Left lung (tissue), 4 donors: ENCODE measurements at regions not wholly inside any gene's neighbourhood (a gene's known extent, or its start where the extent isn't known, plus 50 kb on each side); places are given as distances from the start of the nearest gene placed in this dataset.
"Not testable (repeated sequence)": the region's sequence is repeated elsewhere in the genome, so short reads cannot be mapped to it uniquely, and the experiment has no call there.

ENCODE experiments used
- ATAC-seq: fragments of 200-7000 bp; cut with Tn5 transposase; one replicate; pipeline ENCODE4 v1.9.1; 2020; ENCODE audit warnings: moderate library complexity
- DNase-seq, 4 donors: peaks; one replicate each; pipeline ENCODE4 v3.0.0-alpha.2; 2013 to 2020
- H3K27ac ChIP-seq, 2 donors: fragments of 200-600 bp; sonication (generic) in 1 of 2; one replicate each; pipeline versions ENCODE4 v1.5.0 to v1.8.0; 2020 to 2021
- H3K27me3 ChIP-seq, 2 donors: fragments of 200-600 bp; sonication (generic) in 1 of 2; one replicate each; pipeline versions ENCODE4 v1.5.0 to v1.8.0; 2020 to 2021
- H3K36me3 ChIP-seq, 2 donors: fragments of 200-600 bp; sonication (generic) in 1 of 2; one replicate each; pipeline versions ENCODE4 v1.5.0 to v1.8.0; 2020 to 2021
- H3K4me1 ChIP-seq, 2 donors: fragments of 200-600 bp; one replicate each; pipeline ENCODE4 v1.8.0; 2021
- H3K4me3 ChIP-seq, 2 donors: fragments of 200-600 bp; sonication (generic) in 1 of 2; one replicate each; pipeline versions ENCODE4 v1.5.0 to v1.8.0; 2020 to 2021; ENCODE audit warnings: mild to moderate bottlenecking in 1 of 2
- H3K9me3 ChIP-seq, 2 donors: fragments of 200-600 bp; sonication (generic) in 1 of 2; one replicate each; pipeline versions ENCODE4 v1.5.0 to v1.8.0; 2020 to 2021
- CTCF ChIP-seq, 2 donors: fragments of 200-600 bp; sonication (generic) in 1 of 2; IDR thresholded peaks; one replicate each; pipeline versions ENCODE4 v1.5.0 to v1.8.0; 2021; ENCODE audit warnings: antibody characterized with exemption in 2 of 2
- intact Hi-C, 2 donors: fragments of 100-400 bp; cut with DNase I; formaldehyde crosslinking; loops; one replicate each; pipeline versions ENCODE4 v1.11.2 to v1.14.2; 2022
- donor health status: DM: no; HTN: yes; CAD: no.
- donor health status: DM: no; HTN: no; CAD: no.

DNA sequence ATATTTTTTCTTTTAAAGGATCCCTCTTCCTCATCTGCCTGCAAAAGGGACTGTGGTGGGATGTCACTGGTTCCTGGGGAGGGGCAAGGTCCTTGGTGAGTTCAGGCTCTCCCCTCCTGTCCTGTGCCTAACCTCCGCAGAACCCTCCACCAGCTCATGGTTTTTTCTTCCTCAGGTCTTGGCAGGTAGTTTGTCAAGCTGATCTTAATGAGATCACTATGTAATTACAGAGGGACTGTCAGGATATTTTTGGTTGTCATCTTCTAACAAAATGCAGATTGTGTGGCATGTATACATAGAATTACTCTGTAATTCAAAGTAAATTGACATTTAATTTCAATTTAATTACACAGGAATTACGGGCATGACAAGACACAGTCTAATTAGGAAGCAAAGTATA, 150.3 kb upstream of the SEMA6A start:
- intact Hi-C loops: no loop called here
- H3K4me3 ChIP-seq: no peak overlapping the region
- no peaks in the 10 kb centered on the region for H3K36me3 ChIP-seq
- ATAC-seq (no peak), DNase-seq (no peak)
- TF ChIP-seq CTCF (IDR thresholded peaks at IDR 0.05): no peak
- no peaks in the 10 kb centered on the region for H3K4me1 ChIP-seq
- H3K27me3 ChIP-seq: no peaks in the 10 kb centered on the region
- no peaks in the 10 kb centered on the region for H3K9me3 ChIP-seq
- no peak overlapping the region for H3K27ac ChIP-seq

DNA sequence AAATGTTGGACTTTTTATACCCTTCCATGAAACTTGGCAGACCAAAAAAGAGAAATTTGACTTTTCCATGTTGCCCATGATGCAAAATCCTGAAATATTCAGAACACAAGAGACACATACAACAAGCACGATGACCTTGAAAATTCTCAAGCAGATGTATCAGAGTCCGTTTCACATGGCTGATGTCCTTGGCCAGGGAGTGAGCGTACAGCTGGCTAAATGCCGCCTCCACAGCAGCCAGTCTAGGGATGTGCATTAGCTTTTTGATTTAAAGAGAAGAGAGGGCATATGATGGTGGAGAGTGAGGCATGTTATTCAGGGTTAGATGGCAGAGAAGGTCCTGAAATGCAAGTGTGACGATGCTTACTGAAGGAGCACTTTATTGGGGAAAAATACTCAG, 148.0 kb upstream of the SEMA6A start:
- DNase-seq (no peak), ATAC-seq (no peak)
- Histone ChIP-seq H3K4me3 (no peak overlapping the region), H3K9me3 (no peaks in the 10 kb centered on the region), H3K36me3 (no peaks in the 10 kb centered on the region), H3K27ac (no peak overlapping the region), H3K27me3 (no peaks in the 10 kb centered on the region), H3K4me1 (no peaks in the 10 kb centered on the region)
- no peak for TF ChIP-seq CTCF (IDR thresholded peaks at IDR 0.05)
- intact Hi-C loops: no loop called here

DNA sequence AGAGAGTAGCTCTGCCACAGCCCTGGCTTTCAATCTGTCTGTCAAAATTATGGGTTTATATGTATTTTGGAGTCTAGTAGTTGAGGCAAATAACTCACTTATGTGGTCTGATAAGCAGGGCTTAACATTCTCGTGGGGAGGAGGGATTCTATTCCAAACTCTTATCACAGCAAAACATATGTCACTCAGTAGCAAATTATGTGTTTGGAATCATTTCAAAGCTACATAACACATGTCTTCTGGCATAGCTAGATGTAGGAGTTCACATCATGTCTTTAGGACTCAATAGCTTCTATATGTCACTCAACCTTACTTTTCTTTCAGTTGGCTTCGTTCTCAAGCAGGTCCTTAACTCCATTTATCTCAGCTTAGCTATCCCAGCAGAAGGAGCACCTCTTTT, 144.5 kb upstream of the SEMA6A start:
- DNase-seq (no peak), ATAC-seq (no peak)
- H3K36me3 ChIP-seq: no peaks in the 10 kb centered on the region
- intact Hi-C loops: no loop called here
- no peak for TF ChIP-seq CTCF (IDR thresholded peaks at IDR 0.05)
- H3K4me1 ChIP-seq: no peaks in the 10 kb centered on the region
- no peak overlapping the region for H3K27ac ChIP-seq
- H3K9me3 ChIP-seq: no peaks in the 10 kb centered on the region
- no peaks in the 10 kb centered on the region for H3K27me3 ChIP-seq
- no peak overlapping the region for H3K4me3 ChIP-seq

DNA sequence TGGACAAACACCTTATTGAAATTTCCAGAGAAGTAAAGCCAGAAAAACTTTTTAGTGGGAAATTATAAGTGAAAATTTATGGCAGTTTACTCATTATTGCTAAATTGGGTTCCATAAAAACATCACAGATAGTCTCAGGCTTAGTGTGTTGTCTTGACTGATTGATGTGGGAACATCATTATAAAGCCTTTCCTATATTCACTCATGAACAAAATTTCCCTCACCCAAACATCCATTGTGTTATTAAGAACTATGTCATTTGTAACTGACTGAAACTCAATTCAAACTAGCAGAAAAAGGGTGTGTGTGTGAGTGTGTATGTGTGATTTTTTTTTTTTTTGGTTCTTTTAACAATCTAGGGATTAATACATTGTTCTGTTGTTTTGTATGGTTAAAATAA, 143.7 kb upstream of the SEMA6A start:
- intact Hi-C loops: no loop called here
- H3K9me3 ChIP-seq: no peaks in the 10 kb centered on the region
- H3K4me3 ChIP-seq: no peak overlapping the region

DNA sequence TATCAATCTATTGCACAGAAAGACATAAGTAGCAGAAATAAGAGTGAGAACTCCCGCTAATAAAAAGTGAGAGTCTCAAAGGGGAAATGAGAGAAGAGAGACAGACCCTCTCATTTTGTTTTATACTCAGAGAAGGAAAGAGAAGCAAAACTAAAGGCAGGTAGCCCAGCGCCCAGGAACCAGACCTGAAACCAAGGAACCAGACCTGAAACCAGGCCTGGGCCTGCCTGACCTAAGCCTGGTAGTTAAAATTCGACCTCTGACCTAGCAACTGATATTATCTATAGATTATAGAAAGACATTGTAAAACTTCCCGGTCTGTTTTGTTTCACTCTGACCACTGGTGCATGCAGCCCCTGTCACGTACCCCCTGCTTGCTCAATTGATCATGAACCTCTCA, 134.5 kb upstream of the SEMA6A start:
- H3K27me3 ChIP-seq: no peaks in the 10 kb centered on the region
- intact Hi-C loops: no loop called here
- H3K36me3 ChIP-seq: no peaks in the 10 kb centered on the region
- no peaks in the 10 kb centered on the region for H3K9me3 ChIP-seq
- no peak for TF ChIP-seq CTCF (IDR thresholded peaks at IDR 0.05)
- ATAC-seq (no peak), DNase-seq (no peak)
- no peak overlapping the region for H3K27ac ChIP-seq
- no peaks in the 10 kb centered on the region for H3K4me1 ChIP-seq
- H3K4me3 ChIP-seq: no peak overlapping the region

More for the DNA sequence above, 143.7 kb upstream of the SEMA6A start:
- no peak overlapping the region for H3K27ac ChIP-seq
- H3K36me3 ChIP-seq: no peaks in the 10 kb centered on the region
- no peaks in the 10 kb centered on the region for H3K4me1 ChIP-seq
- TF ChIP-seq CTCF (IDR thresholded peaks at IDR 0.05): no peak
- H3K27me3 ChIP-seq: no peaks in the 10 kb centered on the region
- no peak for DNase-seq
- ATAC-seq: no peak

GRCh38 chr5:116705121-116705519, 130.5 kb upstream of the SEMA6A start:
- intact Hi-C loops, DNase-seq, ATAC-seq, H3K4me3 ChIP-seq, H3K27ac ChIP-seq, H3K27me3 ChIP-seq, H3K36me3 ChIP-seq, H3K9me3 ChIP-seq, H3K4me1 ChIP-seq: not testable (repeated sequence)
